ENCODE measurements at regions not wholly inside any gene's neighbourhood (a gene's known extent, or its start where the extent isn't known, plus 50 kb on each side); places are given as distances from the start of the nearest gene placed in this dataset.

DNA sequence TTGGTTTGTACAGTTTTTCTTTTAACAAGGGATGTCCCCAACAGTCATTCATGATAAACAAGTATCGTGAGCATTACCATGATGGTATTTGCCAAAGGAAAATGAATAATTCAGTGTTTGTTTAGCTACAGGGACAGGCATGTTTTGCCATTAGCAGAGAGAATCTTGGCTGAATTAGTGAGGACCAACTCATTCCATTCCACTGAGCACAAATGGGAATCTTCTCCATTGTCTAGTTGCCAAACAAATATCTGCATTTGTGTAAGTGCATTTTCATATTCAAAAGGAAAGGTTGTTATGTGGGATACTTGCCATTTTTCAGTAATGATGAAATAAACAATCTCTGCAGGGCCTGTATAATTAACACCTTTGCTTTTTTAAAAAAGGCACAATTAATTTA is 1762.6 kb downstream of the RPA4 start:
- Histone ChIP-seq H3K9me3 (ENCODE audit: control insufficient read depth in 2 of 2, insufficient read depth in 1 of 2, low read depth in 1 of 2, low read length in 1 of 2) (no peaks in the 10 kb centered on the region), H3K27ac (ENCODE audit: low read depth in 1 of 3, low read length in 2 of 3) (no peak overlapping the region), H3K36me3 (ENCODE audit: control insufficient read depth in 3 of 3, insufficient read depth in 2 of 3, low read depth in 1 of 3, low read length in 3 of 3) (no peaks in the 10 kb centered on the region), H3K4me1 (ENCODE audit: control insufficient read depth in 3 of 3, insufficient read depth in 2 of 3, low read depth in 1 of 3, low read length in 2 of 3) (no peaks in the 10 kb centered on the region), H3K27me3 (ENCODE audit: control insufficient read depth in 3 of 3, insufficient read depth in 3 of 3, low read length in 3 of 3) (no peaks in the 10 kb centered on the region), H3K4me3 (ENCODE audit: low read depth in 1 of 3, low read length in 3 of 3) (no peak overlapping the region)
- WGBS, 3 donors = 67 to 81% (median 73%) methylated on average over 1 of the region's 1 CpG
- DNase-seq = no peak
- FAIRE-seq = no peak

DNA sequence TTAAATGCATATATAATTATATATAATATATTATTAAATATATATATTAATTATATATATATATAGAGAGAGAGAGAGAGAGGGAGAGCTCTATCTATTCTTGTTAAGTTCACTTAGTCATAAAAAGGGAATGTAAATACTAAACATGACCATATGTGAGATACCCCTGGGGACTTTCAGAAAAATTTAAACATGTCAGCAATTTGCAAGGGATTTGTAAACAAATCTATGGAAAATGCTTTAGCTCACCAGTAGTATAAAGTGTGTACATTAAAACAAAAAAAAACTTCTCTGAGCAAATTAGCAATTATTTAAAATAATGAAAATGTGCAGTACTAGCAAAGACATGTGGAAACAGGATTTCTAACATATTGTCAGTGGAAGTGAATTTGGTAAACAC is 1755.5 kb downstream of the PCDH19 start:
- no peaks in the 10 kb centered on the region for H3K27me3 ChIP-seq (ENCODE audit: control insufficient read depth in 3 of 3, insufficient read depth in 3 of 3, low read length in 3 of 3)
- no peak for FAIRE-seq

More for the DNA sequence above, 1755.5 kb downstream of the PCDH19 start:
- Histone ChIP-seq H3K36me3 (ENCODE audit: control insufficient read depth in 3 of 3, insufficient read depth in 2 of 3, low read depth in 1 of 3, low read length in 3 of 3) (no peaks in the 10 kb centered on the region), H3K4me3 (ENCODE audit: low read depth in 1 of 3, low read length in 3 of 3) (no peak overlapping the region), H3K27ac (ENCODE audit: low read depth in 1 of 3, low read length in 2 of 3) (no peak overlapping the region), H3K4me1 (ENCODE audit: control insufficient read depth in 3 of 3, insufficient read depth in 2 of 3, low read depth in 1 of 3, low read length in 2 of 3) (no peaks in the 10 kb centered on the region), H3K9me3 (ENCODE audit: control insufficient read depth in 2 of 2, insufficient read depth in 1 of 2, low read depth in 1 of 2, low read length in 1 of 2) (peaks cover 0 to 4% of the 10 kb centered on the region in 2 donors)
- DNase-seq = no peak

All from small intestine (tissue), 7 donors.